Testis (tissue), 2 donors: ENCODE measurements at regions not wholly inside any gene's neighbourhood (a gene's known extent, or its start where the extent isn't known, plus 50 kb on each side); places are given as distances from the start of the nearest gene placed in this dataset.

Experiments
- DNase-seq: peaks from one replicate; pipeline ENCODE4 v3.0.0-alpha.2; 2019
- H3K27ac ChIP-seq, 2 donors: fragments of 200-600 bp; sonication (generic); one replicate each; pipeline ENCODE4 v1.5.1; 2019
- H3K27me3 ChIP-seq: fragments of 200-600 bp; sonication (generic); one replicate; pipeline ENCODE4 v1.5.1; 2019
- H3K36me3 ChIP-seq: fragments of 200-600 bp; sonication (generic); one replicate; pipeline ENCODE4 v1.5.1; 2017; ENCODE audit warnings: low read depth; ENCODE audit errors: missing control alignments
- H3K4me1 ChIP-seq: fragments of 200-600 bp; sonication (generic); one replicate; pipeline ENCODE4 v1.5.1; 2019
- H3K4me3 ChIP-seq, 2 donors: fragments of 200-600 bp; sonication (generic); one replicate each; pipeline ENCODE4 v1.5.1; 2017 to 2019
- H3K9me3 ChIP-seq: fragments of 200-600 bp; sonication (generic); one replicate; pipeline ENCODE4 v1.5.1; 2017
- POLR2A ChIP-seq: fragments of 450-650 bp; IDR thresholded peaks from one replicate; pipeline ENCODE4 v1.6.1; 2017; ENCODE audit warnings: antibody characterized with exemption, mild to moderate bottlenecking, moderate library complexity
- WGBS, 2 donors: methylation state at CpG; one replicate each; pipeline ENCODE4 v1.1.5; 2018; 5-methylcytosine and 5-hydroxymethylcytosine counted together
- intact Hi-C: fragments of 100-400 bp; cut with DNase I; formaldehyde crosslinking; loops from one replicate; pipeline ENCODE4 v1.15.1; 2023; ENCODE audit warnings: low total_unique reads
- TF ChIP-seq, protein P1 (sequence below), 3 experiments: fragments of 450-650 bp in 2 of 3; fragments of 200-600 bp in 1 of 3; sonication (generic) in 1 of 3; IDR thresholded peaks; one replicate each; pipeline ENCODE4 v1.5.1; 2016 to 2019; ENCODE audit warnings: antibody characterized with exemption in 3 of 3, mild to moderate bottlenecking in 2 of 3, moderate library complexity in 1 of 3

DNA sequence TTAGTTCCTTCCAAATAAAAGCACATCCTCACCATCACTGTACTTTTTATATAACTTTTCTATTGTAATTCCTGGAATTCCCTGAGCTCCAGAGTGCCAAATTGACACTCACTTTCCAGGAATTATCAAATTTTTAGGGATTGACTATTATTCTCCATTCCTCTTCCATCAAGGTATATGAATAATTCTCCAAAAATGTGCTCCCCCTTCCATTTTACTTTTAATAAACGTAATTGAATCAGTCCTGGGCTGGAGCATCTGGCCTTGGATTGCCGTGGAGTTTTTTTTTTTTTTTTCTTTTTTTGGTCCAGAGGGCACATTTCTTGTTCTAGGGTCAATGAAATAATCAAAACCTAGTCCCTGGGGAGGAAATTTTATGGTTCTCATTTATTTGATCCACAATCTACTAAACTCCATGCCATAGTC, 304.3 kb downstream of the CDCA7 start:
- Histone ChIP-seq H3K36me3 (no peaks in the 10 kb centered on the region), H3K4me1 (no peaks in the 10 kb centered on the region), H3K27ac (no peak overlapping the region), H3K4me3 (no peak overlapping the region), H3K9me3 (no peaks in the 10 kb centered on the region), H3K27me3 (no peaks in the 10 kb centered on the region)
- intact Hi-C loops: no loop called here
- no peak for DNase-seq
- TF ChIP-seq, protein P1, sequence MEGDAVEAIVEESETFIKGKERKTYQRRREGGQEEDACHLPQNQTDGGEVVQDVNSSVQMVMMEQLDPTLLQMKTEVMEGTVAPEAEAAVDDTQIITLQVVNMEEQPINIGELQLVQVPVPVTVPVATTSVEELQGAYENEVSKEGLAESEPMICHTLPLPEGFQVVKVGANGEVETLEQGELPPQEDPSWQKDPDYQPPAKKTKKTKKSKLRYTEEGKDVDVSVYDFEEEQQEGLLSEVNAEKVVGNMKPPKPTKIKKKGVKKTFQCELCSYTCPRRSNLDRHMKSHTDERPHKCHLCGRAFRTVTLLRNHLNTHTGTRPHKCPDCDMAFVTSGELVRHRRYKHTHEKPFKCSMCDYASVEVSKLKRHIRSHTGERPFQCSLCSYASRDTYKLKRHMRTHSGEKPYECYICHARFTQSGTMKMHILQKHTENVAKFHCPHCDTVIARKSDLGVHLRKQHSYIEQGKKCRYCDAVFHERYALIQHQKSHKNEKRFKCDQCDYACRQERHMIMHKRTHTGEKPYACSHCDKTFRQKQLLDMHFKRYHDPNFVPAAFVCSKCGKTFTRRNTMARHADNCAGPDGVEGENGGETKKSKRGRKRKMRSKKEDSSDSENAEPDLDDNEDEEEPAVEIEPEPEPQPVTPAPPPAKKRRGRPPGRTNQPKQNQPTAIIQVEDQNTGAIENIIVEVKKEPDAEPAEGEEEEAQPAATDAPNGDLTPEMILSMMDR (IDR thresholded peaks at IDR 0.05): no peak
- no peak for TF ChIP-seq POLR2A
- WGBS, 2 donors: 39 to 52% methylated on average over 2 of the region's 2 CpGs

DNA sequence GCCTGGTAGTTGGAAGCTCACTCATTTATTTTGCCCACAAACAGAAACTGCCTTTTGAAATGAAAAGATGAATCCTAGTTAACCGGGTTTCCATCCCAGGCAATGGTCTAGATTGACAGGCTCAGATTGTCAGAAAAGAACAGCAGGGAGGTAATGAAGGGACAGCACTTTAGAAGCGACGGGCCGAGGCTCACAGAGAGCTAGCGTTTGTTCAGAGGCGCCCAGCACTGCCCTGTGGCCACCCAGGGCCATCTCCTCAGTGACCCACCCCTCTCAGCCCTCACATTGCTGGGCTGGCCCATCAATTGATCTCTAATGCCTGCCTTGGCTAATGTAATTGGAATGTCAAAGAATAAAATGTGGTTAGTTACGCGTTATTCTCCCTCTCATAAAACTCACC, 304.8 kb downstream of the CDCA7 start:
- H3K27me3 ChIP-seq: no peaks in the 10 kb centered on the region
- H3K4me1 ChIP-seq: no peaks in the 10 kb centered on the region
- no peaks in the 10 kb centered on the region for H3K9me3 ChIP-seq
- no peak overlapping the region for H3K27ac ChIP-seq
- no peaks in the 10 kb centered on the region for H3K36me3 ChIP-seq
- intact Hi-C loops: no loop called here
- TF ChIP-seq POLR2A: no peak
- TF ChIP-seq, protein P1 (IDR thresholded peaks at IDR 0.05): no peak
- no peak overlapping the region for H3K4me3 ChIP-seq
- 93 to 95% methylated on average over 8 of the region's 8 CpGs for WGBS, 2 donors
- DNase-seq: no peak

DNA sequence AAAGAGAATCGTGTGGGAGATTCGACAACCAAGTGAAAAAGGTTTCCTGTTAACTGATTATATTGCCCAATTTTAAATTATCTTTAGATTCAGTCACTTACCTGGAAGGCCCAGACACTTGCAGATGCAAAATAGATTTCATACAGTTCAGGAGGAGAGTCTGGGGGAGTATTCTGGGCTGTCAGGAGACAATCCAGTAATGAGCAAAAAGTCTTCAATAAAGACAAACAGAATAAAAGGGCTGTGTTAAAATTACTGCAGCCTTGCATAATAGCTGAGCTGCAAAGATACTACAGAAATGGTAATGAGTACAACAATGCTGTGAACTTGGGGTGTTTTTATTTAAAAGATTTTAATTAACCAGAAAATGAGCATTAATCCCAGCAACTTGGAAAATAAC, 303.6 kb downstream of the SP3 start:
- intact Hi-C loops: no loop called here
- H3K4me1 ChIP-seq: no peaks in the 10 kb centered on the region
- DNase-seq: no peak
- TF ChIP-seq, protein P1 (IDR thresholded peaks at IDR 0.05): no peak
- TF ChIP-seq POLR2A: no peak
- H3K4me3 ChIP-seq: no peak overlapping the region
- H3K27ac ChIP-seq: no peak overlapping the region
- no peaks in the 10 kb centered on the region for H3K27me3 ChIP-seq
- H3K9me3 ChIP-seq: no peaks in the 10 kb centered on the region
- 76 to 85% methylated on average over 2 of the region's 2 CpGs for WGBS, 2 donors
- H3K36me3 ChIP-seq: no peaks in the 10 kb centered on the region

DNA sequence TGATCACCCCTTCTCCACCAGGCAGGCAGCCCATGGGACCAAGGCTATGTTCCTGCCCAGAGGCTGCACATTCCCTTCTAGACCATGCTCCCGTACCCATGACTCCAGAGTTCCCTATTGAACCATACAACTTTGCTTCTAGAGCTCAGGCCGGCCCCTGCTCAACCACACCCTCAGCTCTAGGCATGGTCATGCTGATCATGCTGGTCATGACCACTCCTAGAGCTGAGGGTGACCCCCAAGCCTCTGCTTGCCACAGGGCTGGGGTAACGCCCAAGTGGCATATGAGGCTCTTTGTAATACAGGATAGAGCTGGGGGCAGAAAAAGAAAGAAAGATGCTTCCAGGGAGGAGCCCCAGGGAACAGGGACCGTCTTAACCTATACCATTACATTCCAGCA, 301.8 kb downstream of the SP3 start:
- DNase-seq: no peak
- H3K4me1 ChIP-seq: no peaks in the 10 kb centered on the region
- H3K36me3 ChIP-seq: no peaks in the 10 kb centered on the region
- 88 to 98% methylated on average over 4 of the region's 4 CpGs for WGBS, 2 donors
- no peaks in the 10 kb centered on the region for H3K9me3 ChIP-seq
- intact Hi-C loops: no loop called here
- no peak overlapping the region for H3K4me3 ChIP-seq
- no peaks in the 10 kb centered on the region for H3K27me3 ChIP-seq
- no peak overlapping the region for H3K27ac ChIP-seq
- TF ChIP-seq POLR2A: no peak
- TF ChIP-seq, protein P1 (IDR thresholded peaks at IDR 0.05): no peak

DNA sequence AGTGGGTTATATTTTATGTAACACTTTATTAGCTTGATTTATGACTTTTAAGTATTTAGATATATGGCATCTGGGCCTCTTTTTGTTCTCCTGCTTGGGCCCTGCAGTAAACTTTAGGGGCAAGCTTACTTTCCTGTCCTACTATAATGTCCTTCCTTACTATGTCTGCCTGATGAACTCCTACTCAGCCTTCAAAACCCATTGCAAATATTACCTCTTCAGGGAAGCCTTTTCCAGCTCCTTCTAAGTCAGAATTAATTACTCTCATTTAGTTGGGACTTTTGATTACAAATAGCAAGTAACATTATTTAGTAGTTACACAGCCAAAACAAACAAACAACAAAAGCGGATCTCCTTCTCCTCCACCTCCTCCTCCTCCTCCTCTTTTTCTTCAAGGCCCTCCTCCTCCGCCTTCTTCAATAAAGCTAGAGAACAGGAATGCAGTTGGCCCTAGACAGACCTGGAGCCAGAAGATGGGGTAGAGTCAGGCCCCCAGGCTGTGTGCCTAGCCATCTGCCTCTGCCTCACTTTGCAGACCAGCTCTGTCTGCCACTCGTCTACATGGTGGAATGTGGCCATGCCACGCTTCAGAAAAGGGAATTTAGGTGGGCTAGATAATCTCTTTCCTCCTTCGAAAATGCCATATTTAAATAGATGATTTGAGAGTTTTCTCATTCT, 301.2 kb downstream of the SP3 start:
- intact Hi-C loops: no loop called here
- 80 to 91% methylated on average over 5 of the region's 5 CpGs for WGBS, 2 donors
- Histone ChIP-seq H3K9me3 (no peaks in the 10 kb centered on the region), H3K27ac (no peak overlapping the region), H3K27me3 (no peaks in the 10 kb centered on the region), H3K4me1 (no peaks in the 10 kb centered on the region), H3K36me3 (no peaks in the 10 kb centered on the region), H3K4me3 (no peak overlapping the region)
- DNase-seq: no peak
- no peak for TF ChIP-seq POLR2A
- TF ChIP-seq, protein P1 (IDR thresholded peaks at IDR 0.05): no peak
